PC-3 (cell line): ENCODE measurements at regions not wholly inside any gene's neighbourhood (a gene's known extent, or its start where the extent isn't known, plus 50 kb on each side); places are given as distances from the start of the nearest gene placed in this dataset.

ENCODE experiments used
- ATAC-seq: fragments of 200-7000 bp; cut with Tn5 transposase; 2 replicates; pipeline ENCODE4 v1.9.1; 2020; ENCODE audit warnings: mild to moderate bottlenecking, moderate library complexity
- BruUV-seq: library from RNA; stranded (reverse); fragments of 400-500 nt; replicated peaks from 2 replicates; lab custom pipeline; 2021; lab: Mats Ljungman, UMichigan
- CTCF ChIA-PET: fragments of 300-600 bp; sonication (Branson Sonifier 250); formaldehyde crosslinking; loops from one replicate; lab custom pipeline; 2022; ENCODE audit warnings: antibody characterized with exemption; lab: Charles Lee
- POLR2A ChIA-PET: fragments of 300-600 bp; sonication (Branson Sonifier 250); formaldehyde crosslinking; loops from one replicate; lab custom pipeline; 2022; ENCODE audit warnings: antibody characterized with exemption; ENCODE audit not compliant: unreplicated experiment; lab: Charles Lee
- DNase-seq: peaks from one replicate; pipeline ENCODE4 v3.0.0-alpha.2; 2015
- H2AFZ ChIP-seq: fragments of 300-600 bp; sonication (generic); 2 replicates; pipeline ENCODE4 v1.6.0; 2016; ENCODE audit warnings: antibody characterized with exemption, low read length
- H3F3A ChIP-seq: fragments of 300-600 bp; sonication (generic); one replicate; pipeline ENCODE4 v1.6.0; 2017; ENCODE audit warnings: antibody characterized with exemption, low read length, control low read depth, mild to moderate bottlenecking; ENCODE audit not compliant: unreplicated experiment
- H3K27ac ChIP-seq: fragments of 300-600 bp; sonication (generic); 2 replicates; pipeline ENCODE4 v1.5.1; 2016; ENCODE audit warnings: mild to moderate bottlenecking, low read length
- H3K27me3 ChIP-seq: fragments of 300-600 bp; sonication (generic); 2 replicates; pipeline ENCODE4 v1.6.1; 2016; ENCODE audit warnings: low read length, mixed read lengths
- H3K36me3 ChIP-seq: fragments of 300-600 bp; sonication (generic); 2 replicates; pipeline ENCODE4 v1.6.1; 2016; ENCODE audit warnings: low read depth, mixed run types, low read length, mixed read lengths
- H3K4me1 ChIP-seq: fragments of 300-600 bp; sonication (generic); 2 replicates; pipeline ENCODE4 v1.5.1; 2016; ENCODE audit warnings: low read length; ENCODE audit not compliant: insufficient read depth
- H3K4me2 ChIP-seq: fragments of 300-600 bp; sonication (generic); 2 replicates; pipeline ENCODE4 v1.6.0; 2016; ENCODE audit warnings: low read length
- H3K4me3 ChIP-seq: fragments of 300-600 bp; sonication (generic); 2 replicates; pipeline ENCODE4 v1.5.1; 2016; ENCODE audit warnings: mild to moderate bottlenecking, low read length, mixed read lengths
- H3K79me2 ChIP-seq: fragments of 300-600 bp; sonication (generic); 2 replicates; pipeline ENCODE4 v1.6.1; 2017; ENCODE audit warnings: low read length, mixed read lengths
- H3K9ac ChIP-seq: fragments of 300-600 bp; sonication (generic); 2 replicates; pipeline ENCODE4 v1.6.0; 2016; ENCODE audit warnings: mild to moderate bottlenecking, low read length
- H3K9me2 ChIP-seq: fragments of 300-600 bp; sonication (generic); replicated peaks from 2 replicates; pipeline ENCODE4 v1.6.1; 2016; ENCODE audit warnings: mixed run types, low read length, mixed read lengths
- H3K9me3 ChIP-seq: fragments of 300-600 bp; sonication (generic); 2 replicates; pipeline ENCODE4 v1.6.1; 2016; ENCODE audit warnings: low read length, mixed read lengths
- H4K20me1 ChIP-seq: fragments of 300-600 bp; sonication (generic); 2 replicates; pipeline ENCODE4 v1.6.1; 2016; ENCODE audit warnings: low read length, mixed read lengths
- CTCF ChIP-seq: fragments of 300-600 bp; sonication (generic); conservative IDR thresholded peaks from 2 replicates; pipeline ENCODE4 v1.5.1; 2017; ENCODE audit warnings: antibody characterized with exemption, low read depth, mild to moderate bottlenecking, low read length
- EZH2 ChIP-seq: fragments of 300-600 bp; sonication (generic); IDR thresholded peaks from one replicate; pipeline ENCODE4 v1.6.1; 2017; ENCODE audit warnings: antibody characterized with exemption, mild to moderate bottlenecking, low read length; ENCODE audit not compliant: unreplicated experiment
- EZH2phosphoT487 ChIP-seq: fragments of 300-600 bp; sonication (generic); IDR thresholded peaks from 2 replicates; pipeline ENCODE4 v1.6.1; 2018; ENCODE audit warnings: mild to moderate bottlenecking, antibody characterized with exemption, low read length, borderline replicate concordance
- intact Hi-C: fragments of 100-400 bp; cut with micrococcal nuclease; formaldehyde crosslinking; loops from 2 replicates; pipeline ENCODE4 v1.9.0; 2023

DNA sequence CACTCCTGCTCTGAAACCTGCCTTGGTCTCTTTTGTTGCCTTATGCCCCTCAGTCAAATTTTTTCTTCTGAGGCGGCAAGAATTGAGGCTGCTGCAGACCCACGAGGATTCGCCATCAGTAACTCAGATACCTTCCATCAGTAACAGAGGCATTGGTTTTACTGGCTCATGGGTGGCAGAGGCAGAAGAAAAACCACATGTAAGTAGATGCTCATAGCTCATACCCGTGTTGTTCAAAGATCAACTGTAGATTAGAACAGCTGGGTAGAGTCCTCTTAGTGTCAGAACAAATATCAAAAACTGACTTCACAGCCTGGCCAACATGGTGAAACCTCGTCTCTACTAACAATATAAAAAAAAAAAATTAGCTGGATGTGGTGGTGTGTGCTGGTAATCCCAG lies 598.0 kb upstream of the SOX11 start:
- POLR2A ChIA-PET = no interaction called here
- no peaks in the 10 kb centered on the region for H4K20me1 ChIP-seq
- intact Hi-C loops = no loop called here

DNA sequence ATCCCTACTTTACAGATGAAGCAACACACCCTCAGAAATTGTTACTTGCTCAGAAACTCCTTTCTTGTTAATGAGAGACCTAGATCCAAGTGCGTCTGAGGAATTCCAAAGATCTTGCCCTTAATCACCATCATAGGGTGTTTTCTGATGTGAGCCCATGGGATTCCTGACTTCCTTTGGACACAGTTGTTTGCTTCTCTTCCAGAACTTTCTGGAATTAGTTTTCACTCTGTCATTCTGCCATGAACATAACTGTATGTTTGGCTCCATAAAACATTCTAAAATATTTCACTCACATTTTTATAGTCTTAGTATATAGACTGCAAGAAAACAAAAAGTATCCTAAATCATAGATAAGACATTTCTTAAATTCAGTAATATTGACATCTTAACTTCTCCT lies 593.9 kb upstream of the SOX11 start:
- POLR2A ChIA-PET = no interaction called here
- no peak overlapping the region for H3K4me3 ChIP-seq
- H3K36me3 ChIP-seq = no peaks in the 10 kb centered on the region
- no peaks in the 10 kb centered on the region for H3K4me1 ChIP-seq
- H3F3A ChIP-seq = no peaks in the 10 kb centered on the region
- no peak overlapping the region for H3K4me2 ChIP-seq
- intact Hi-C loops = no loop called here
- no peak for ATAC-seq
- no peaks in the 10 kb centered on the region for H3K79me2 ChIP-seq
- no peaks in the 10 kb centered on the region for H3K9me2 ChIP-seq
- CTCF ChIA-PET = no interaction called here
- H3K27ac ChIP-seq = no peak overlapping the region
- no peak for DNase-seq
- no peaks in the 10 kb centered on the region for H3K27me3 ChIP-seq
- no peaks in the 10 kb centered on the region for H4K20me1 ChIP-seq
- H3K9me3 ChIP-seq = no peaks in the 10 kb centered on the region
- no peak overlapping the region for H2AFZ ChIP-seq
- no TSS peak for BruUV-seq
- TF ChIP-seq CTCF (no peak), EZH2phosphoT487 (no peak), EZH2 (no peak)
- H3K9ac ChIP-seq = no peak overlapping the region

More for the DNA sequence above, 598.0 kb upstream of the SOX11 start:
- TF ChIP-seq EZH2 (no peak), EZH2phosphoT487 (no peak), CTCF (no peak)
- Histone ChIP-seq H3K27me3 (no peaks in the 10 kb centered on the region), H3K4me1 (no peaks in the 10 kb centered on the region), H3K9me3 (no peaks in the 10 kb centered on the region), H3K27ac (no peak overlapping the region), H3F3A (no peaks in the 10 kb centered on the region), H3K9me2 (no peaks in the 10 kb centered on the region), H2AFZ (no peak overlapping the region), H3K79me2 (no peaks in the 10 kb centered on the region), H3K4me2 (no peak overlapping the region), H3K9ac (no peak overlapping the region), H3K36me3 (no peaks in the 10 kb centered on the region), H3K4me3 (no peak overlapping the region)
- no TSS peak for BruUV-seq
- ATAC-seq (no peak), DNase-seq (no peak)
- CTCF ChIA-PET = no interaction called here

- BruUV-seq = no TSS peak
- TF ChIP-seq EZH2phosphoT487 = no peak
- TF ChIP-seq EZH2 = no peak
- no peak for TF ChIP-seq CTCF
- ATAC-seq (no peak), DNase-seq (no peak)
- intact Hi-C loops = no loop called here
- POLR2A ChIA-PET = no interaction called here
- Histone ChIP-seq H3K9ac (no peak overlapping the region), H3F3A (no peaks in the 10 kb centered on the region), H3K27ac (no peak overlapping the region), H3K79me2 (no peaks in the 10 kb centered on the region), H3K4me2 (no peak overlapping the region), H3K4me1 (no peaks in the 10 kb centered on the region), H4K20me1 (no peaks in the 10 kb centered on the region), H2AFZ (no peak overlapping the region), H3K9me2 (no peaks in the 10 kb centered on the region), H3K4me3 (no peak overlapping the region), H3K36me3 (no peaks in the 10 kb centered on the region), H3K27me3 (no peaks in the 10 kb centered on the region), H3K9me3 (peaks cover 4% of the 10 kb centered on the region; the same call in 1 of the 2 replicates)
- CTCF ChIA-PET = no interaction called here
Measured at GRCh38 chr2:5102823-5103222, 589.4 kb upstream of the SOX11 start.
